ENCODE measurements at regions not wholly inside any gene's neighbourhood (a gene's known extent, or its start where the extent isn't known, plus 50 kb on each side); places are given as distances from the start of the nearest gene placed in this dataset.
"Not testable (repeated sequence)": the region's sequence is repeated elsewhere in the genome, so short reads cannot be mapped to it uniquely, and the experiment has no call there.

DNA sequence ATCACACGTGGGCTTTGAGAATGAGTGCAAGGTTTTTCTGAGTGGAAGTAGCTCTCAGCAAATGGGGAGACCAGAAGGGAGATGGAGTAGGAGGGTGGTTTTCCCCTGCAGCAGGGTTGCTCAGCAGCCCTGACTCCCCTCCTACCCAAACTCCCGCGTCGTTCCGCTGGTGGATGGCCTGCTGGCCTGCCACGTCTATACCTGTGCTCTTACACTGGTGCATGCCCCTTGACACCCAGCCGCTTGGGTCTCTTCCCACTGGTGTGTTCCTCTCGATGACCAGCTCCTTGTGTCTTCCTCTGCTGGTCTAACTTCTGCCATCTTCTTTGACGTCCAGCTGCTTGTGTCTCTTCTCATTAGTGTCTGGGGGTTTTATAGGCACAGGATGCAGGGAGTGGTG lies 1797.9 kb downstream of the NCAM2 start:
- ATAC-seq (no peak), DNase-seq (no peak)
- H3K9me3 ChIP-seq, result no peaks in the 10 kb centered on the region
- no peaks in the 10 kb centered on the region for H3K36me3 ChIP-seq (ENCODE audit: low read depth)
- H3K4me1 ChIP-seq (ENCODE audit: low read depth), result no peaks in the 10 kb centered on the region
- intact Hi-C loops (cut with DNase I, micrococcal nuclease), result no loop called here
- H3K4me3 ChIP-seq, result no peak overlapping the region
- TF ChIP-seq, protein P1, sequence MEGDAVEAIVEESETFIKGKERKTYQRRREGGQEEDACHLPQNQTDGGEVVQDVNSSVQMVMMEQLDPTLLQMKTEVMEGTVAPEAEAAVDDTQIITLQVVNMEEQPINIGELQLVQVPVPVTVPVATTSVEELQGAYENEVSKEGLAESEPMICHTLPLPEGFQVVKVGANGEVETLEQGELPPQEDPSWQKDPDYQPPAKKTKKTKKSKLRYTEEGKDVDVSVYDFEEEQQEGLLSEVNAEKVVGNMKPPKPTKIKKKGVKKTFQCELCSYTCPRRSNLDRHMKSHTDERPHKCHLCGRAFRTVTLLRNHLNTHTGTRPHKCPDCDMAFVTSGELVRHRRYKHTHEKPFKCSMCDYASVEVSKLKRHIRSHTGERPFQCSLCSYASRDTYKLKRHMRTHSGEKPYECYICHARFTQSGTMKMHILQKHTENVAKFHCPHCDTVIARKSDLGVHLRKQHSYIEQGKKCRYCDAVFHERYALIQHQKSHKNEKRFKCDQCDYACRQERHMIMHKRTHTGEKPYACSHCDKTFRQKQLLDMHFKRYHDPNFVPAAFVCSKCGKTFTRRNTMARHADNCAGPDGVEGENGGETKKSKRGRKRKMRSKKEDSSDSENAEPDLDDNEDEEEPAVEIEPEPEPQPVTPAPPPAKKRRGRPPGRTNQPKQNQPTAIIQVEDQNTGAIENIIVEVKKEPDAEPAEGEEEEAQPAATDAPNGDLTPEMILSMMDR (IDR thresholded peaks at IDR 0.05), result no peak

DNA sequence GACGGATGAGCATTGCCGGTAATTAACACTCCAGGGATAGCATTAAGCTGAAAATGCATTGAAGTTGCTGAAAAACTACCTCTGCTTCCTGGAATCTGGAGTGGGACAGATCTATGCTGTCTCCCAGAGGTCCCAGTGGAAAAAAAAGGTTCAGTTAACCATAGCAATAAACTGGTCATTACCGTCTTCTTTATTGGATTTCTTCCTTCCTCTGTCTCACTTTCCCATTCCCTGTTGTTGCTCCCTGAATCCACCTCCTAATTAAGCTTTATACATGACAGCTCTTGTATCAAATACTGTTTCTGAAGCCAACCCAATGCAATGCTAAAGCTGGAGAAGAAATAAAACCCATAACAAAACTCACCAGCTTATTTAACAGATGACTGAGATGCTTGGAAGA lies 1805.9 kb downstream of the NCAM2 start:
- Histone ChIP-seq H3K4me1 (ENCODE audit: low read depth) (no peaks in the 10 kb centered on the region), H3K4me3 (no peak overlapping the region), H3K36me3 (ENCODE audit: low read depth) (no peaks in the 10 kb centered on the region), H3K9me3 (no peaks in the 10 kb centered on the region)
- no peak for ATAC-seq
- TF ChIP-seq, protein P1 (IDR thresholded peaks at IDR 0.05), result no peak
- no peak for DNase-seq
- intact Hi-C loops (cut with DNase I, micrococcal nuclease), result no loop called here

DNA sequence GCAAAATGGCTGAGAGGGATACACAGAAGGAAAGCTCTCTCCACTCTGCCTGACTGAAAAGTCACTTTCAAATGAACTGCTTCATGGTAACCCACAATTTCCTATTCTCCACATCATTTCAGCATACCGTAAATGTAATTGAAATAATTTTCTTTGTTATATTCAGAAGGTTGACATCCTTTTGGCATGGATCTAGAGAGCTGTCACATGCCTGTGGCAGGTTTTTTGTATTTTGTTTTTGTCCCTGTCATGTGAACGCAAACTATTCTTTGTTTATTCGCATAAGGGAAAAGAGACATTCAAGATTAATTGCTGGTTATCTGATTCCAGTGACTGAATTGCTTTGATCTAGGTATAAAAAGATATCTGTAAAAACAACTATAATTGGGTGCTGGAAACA lies 1808.1 kb downstream of the NCAM2 start:
- intact Hi-C loops (cut with DNase I, micrococcal nuclease), result no loop called here

DNA sequence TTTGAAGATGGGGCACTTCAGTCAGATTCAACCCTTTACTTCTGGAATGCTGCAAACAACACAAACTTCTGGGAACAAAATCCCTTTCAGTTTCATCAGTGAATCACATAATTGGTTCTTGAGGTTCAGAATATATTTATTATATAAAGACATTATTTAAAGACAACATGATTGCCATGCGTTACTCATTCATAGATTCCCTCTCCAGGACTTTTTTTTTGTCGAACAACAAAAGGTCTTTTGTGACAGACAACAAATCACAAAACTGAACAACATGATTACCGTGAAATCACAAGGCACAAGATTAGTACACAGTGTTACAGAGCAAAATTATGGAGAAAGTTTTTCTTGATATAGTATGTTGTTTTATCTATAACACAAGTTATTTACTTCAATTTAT lies 1815.0 kb downstream of the NCAM2 start:
- intact Hi-C loops (cut with DNase I, micrococcal nuclease), result loop anchor here in 1 of 2 donors (5.0 kb wide), 1 partner anchor 129 kb away; no protein-coding TSS in a partner anchor
- TF ChIP-seq, protein P1 (IDR thresholded peaks at IDR 0.05), result no peak
- Histone ChIP-seq H3K4me3 (no peak overlapping the region), H3K36me3 (ENCODE audit: low read depth) (no peaks in the 10 kb centered on the region), H3K9me3 (peaks cover 20% of the 10 kb centered on the region), H3K4me1 (ENCODE audit: low read depth) (no peaks in the 10 kb centered on the region)
- ATAC-seq (no peak), DNase-seq (no peak)

More for the DNA sequence above, 1808.1 kb downstream of the NCAM2 start:
- TF ChIP-seq, protein P1 (IDR thresholded peaks at IDR 0.05), result no peak
- peaks cover 5% of the 10 kb centered on the region for H3K9me3 ChIP-seq
- H3K36me3 ChIP-seq (ENCODE audit: low read depth), result no peaks in the 10 kb centered on the region
- no peak for DNase-seq
- no peak overlapping the region for H3K4me3 ChIP-seq
- no peak for ATAC-seq
- no peaks in the 10 kb centered on the region for H3K4me1 ChIP-seq (ENCODE audit: low read depth)

DNA sequence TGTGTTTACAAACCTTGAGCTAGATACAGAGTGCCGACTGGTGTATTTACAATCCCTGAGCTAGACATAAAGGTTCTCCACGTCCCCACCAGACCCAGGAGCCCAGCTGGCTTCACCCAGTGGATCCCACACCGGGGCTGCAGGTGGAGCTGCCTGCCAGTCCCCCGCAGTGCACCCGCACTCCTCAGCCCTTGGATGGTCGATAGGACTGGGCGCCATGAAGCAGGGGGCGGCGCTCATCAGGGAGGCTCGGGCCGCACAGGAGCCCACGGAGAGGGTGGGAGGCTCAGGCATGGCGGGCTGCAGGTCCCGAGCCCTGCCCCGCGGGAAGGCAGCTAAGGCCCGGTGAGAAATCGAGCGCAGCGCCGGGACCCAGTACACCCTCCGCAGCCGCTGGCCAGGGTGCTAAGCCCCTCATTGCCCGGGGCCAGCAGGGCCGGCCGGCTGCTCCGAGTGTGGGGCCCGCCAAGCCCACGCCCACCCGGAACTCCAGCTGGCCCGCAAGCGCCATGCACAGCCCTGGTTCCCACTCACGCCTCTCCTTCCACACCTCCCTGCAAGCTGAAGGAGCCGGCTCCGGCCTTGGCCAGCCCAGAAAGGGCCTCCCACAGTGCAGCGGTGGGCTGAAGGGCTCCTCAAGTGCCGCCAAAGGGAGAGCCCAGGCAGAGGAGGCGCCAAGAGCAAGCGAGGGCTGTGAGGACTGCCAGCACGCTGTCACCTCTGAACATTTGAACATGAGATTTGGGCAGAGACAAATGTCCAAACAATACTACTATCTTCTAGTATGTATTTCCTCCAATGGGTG lies 1820.7 kb downstream of the NCAM2 start:
- H3K4me3 ChIP-seq; H3K4me1 ChIP-seq (ENCODE audit: low read depth); H3K36me3 ChIP-seq (ENCODE audit: low read depth); intact Hi-C loops (cut with DNase I, micrococcal nuclease); ATAC-seq; DNase-seq: not testable (repeated sequence)
- peaks cover 15% of the 10 kb centered on the region for H3K9me3 ChIP-seq

DNA sequence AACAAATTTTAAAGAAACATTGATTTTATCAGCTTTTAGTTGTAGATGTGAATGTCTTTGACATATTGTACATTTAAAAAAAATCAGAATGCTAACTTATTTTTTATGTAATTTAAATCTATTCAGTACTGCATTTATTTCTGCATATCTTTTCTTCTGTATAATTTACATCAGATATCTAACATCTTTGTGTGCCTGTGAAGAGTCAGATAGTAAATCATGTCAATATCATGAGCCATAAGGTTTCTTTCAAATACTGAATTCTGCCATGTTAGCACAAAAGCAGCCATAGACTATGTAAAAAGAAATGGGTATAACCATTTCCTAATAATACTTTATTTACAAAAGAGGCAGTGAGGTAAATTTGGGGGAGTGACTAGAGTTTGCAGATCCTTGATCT lies 1829.2 kb downstream of the NCAM2 start:
- TF ChIP-seq, protein P1 (IDR thresholded peaks at IDR 0.05), result no peak
- intact Hi-C loops (cut with DNase I, micrococcal nuclease), result no loop called here
- Histone ChIP-seq H3K4me1 (ENCODE audit: low read depth) (no peaks in the 10 kb centered on the region), H3K4me3 (no peak overlapping the region), H3K36me3 (ENCODE audit: low read depth) (no peaks in the 10 kb centered on the region), H3K9me3 (peaks cover 26% of the 10 kb centered on the region)
- ATAC-seq, result no peak
- DNase-seq, result no peak

All from mucosa of descending colon (tissue), 3 donors.